Fibroblast of skin of abdomen (primary cell): ENCODE measurements at regions not wholly inside any gene's neighbourhood (a gene's known extent, or its start where the extent isn't known, plus 50 kb on each side); places are given as distances from the start of the nearest gene placed in this dataset.

ENCODE experiments used
- DNase-seq: peaks from one replicate; pipeline ENCODE4 v3.0.0-alpha.2; 2013

- DNase-seq = no peak
Observed at GRCh38 chr10:3016016-3016415, 51.3 kb upstream of the PFKP start.

GRCh38 chr10:3014968-3015367 is 52.4 kb upstream of the PFKP start:
- no peak for DNase-seq

- DNase-seq = no peak
Observed at GRCh38 chr10:3012223-3012622, 55.1 kb upstream of the PFKP start.

- no peak for DNase-seq
Observed at GRCh38 chr10:3010816-3011460, 56.4 kb upstream of the PFKP start.

- DNase-seq = no peak
Observed at GRCh38 chr10:3010334-3010733, 57.0 kb upstream of the PFKP start.

GRCh38 chr10:3009341-3009740 is 58.0 kb upstream of the PFKP start:
- no peak for DNase-seq

GRCh38 chr10:3008518-3009195 is 58.7 kb upstream of the PFKP start:
- no peak for DNase-seq

GRCh38 chr10:3006607-3007006 is 60.7 kb upstream of the PFKP start:
- no peak for DNase-seq

GRCh38 chr10:3006093-3006492 is 61.3 kb upstream of the PFKP start:
- DNase-seq = no peak

GRCh38 chr10:3002304-3002703 is 65.0 kb upstream of the PFKP start:
- DNase-seq = no peak

GRCh38 chr10:3000048-3000447 is 67.3 kb upstream of the PFKP start:
- no peak for DNase-seq

- peak; percentile 83 for DNase-seq
Observed at GRCh38 chr10:2994221-2994961, 73.0 kb upstream of the PFKP start.

- DNase-seq = no peak
Observed at GRCh38 chr10:2993636-2994035, 73.7 kb upstream of the PFKP start.

GRCh38 chr10:2992401-2993198 is 74.7 kb upstream of the PFKP start:
- DNase-seq = no peak

GRCh38 chr10:2990764-2991163 is 76.6 kb upstream of the PFKP start:
- DNase-seq = no peak

GRCh38 chr10:2989292-2989947 is 77.9 kb upstream of the PFKP start:
- DNase-seq = no peak

- DNase-seq = no peak
Observed at GRCh38 chr10:2987185-2987768, 80.1 kb upstream of the PFKP start.

- DNase-seq = no peak
Observed at GRCh38 chr10:2986391-2986801, 81.0 kb upstream of the PFKP start.

- peak; percentile 16 for DNase-seq
Observed at GRCh38 chr10:2985729-2986232, 81.6 kb upstream of the PFKP start.

GRCh38 chr10:2984682-2985081 is 82.7 kb upstream of the PFKP start:
- DNase-seq = no peak

GRCh38 chr10:2982146-2982545 is 85.2 kb upstream of the PFKP start:
- no peak for DNase-seq

- DNase-seq = peak; percentile 25
Observed at GRCh38 chr10:2981361-2981801, 86.0 kb upstream of the PFKP start.
